GM12872 (cell line): ENCODE measurements at regions not wholly inside any gene's neighbourhood (a gene's known extent, or its start where the extent isn't known, plus 50 kb on each side); places are given as distances from the start of the nearest gene placed in this dataset.

Experiments
- CTCF ChIP-seq: IDR thresholded peaks from 3 replicates; pipeline ENCODE4 v1.5.1; 2011; ENCODE audit warnings: low read depth, mild to moderate bottlenecking, low read length, moderate library complexity; ENCODE audit not compliant: insufficient read depth

GRCh38 chr1:118339400-118340124, 154.5 kb upstream of the SPAG17 start:
- TF ChIP-seq CTCF: no peak

DNA sequence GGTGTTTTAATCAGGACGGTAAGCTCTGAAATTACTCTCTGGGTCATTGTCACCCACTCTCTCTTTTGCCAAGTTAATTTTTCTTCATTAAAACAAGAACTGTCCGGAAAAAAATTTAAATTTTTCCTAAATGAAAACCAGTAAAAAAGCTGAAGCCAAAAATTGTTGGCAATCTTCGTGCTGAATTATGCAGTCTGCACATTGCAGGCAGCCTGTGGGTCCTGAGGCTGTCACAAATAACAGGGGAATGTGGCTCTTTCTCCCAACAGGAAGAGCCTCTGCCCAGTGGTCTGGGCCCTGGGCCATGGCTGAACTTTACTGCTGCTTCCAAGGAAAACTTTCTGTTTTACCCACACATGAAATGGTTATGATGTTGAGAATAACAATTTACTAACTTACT, 153.9 kb upstream of the SPAG17 start:
- no peak for TF ChIP-seq CTCF

DNA sequence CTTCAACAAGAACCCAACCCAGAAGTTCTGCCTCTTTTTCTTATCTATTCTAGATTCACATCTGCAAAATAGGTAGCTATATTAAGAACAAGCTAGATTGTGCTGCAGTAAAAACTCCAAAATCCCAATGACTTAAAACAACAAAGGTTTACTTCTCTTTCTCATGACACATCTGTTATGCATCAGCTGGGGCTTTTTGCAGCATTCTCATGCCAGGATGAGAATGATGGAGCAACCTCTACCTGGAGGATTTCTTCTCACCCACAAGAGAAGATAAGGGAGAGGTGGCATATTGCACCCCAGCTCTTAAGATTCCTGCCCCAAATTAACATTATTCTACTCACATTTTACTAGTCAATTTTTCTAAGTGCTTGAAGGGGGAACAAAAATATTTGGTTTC, 152.3 kb upstream of the SPAG17 start:
- TF ChIP-seq CTCF: no peak

GRCh38 chr1:118335331-118335732, 150.3 kb upstream of the SPAG17 start:
- TF ChIP-seq CTCF: no peak

- TF ChIP-seq CTCF: no peak
Measured at GRCh38 chr1:118334506-118334905, 149.5 kb upstream of the SPAG17 start.

DNA sequence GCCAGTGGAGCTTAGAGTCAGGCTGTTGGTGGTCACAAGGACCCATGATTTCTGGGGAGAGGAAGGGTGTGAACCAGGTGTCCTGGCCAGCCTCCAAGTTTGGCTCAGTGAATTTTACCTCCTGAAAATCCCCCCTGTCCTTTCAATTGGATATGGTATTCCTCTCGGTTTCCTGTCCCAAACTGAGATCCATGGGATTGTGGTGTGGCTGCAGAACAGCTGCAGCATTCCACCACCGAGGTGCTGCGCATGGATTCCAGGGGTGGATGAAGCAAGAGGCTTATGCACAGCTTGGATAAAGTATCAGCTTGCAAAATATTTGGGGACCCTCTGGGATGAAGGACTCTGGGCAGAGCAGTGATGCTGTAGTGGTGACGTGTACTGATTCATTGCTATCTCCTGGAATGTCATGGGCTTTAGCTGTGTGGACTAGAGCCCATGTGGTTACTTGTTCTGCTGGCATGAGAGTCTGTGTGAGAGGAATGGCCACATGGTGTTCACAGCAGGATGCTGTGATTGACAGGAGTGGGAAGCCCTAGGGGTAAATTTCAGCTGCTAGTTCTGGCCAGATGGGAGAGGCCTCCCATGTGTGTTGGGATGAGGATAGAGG, 148.7 kb upstream of the SPAG17 start:
- TF ChIP-seq CTCF: no peak

- TF ChIP-seq CTCF: no peak
Measured at GRCh38 chr1:118326960-118327629, 142.1 kb upstream of the SPAG17 start.
